ENCODE measurements at regions not wholly inside any gene's neighbourhood (a gene's known extent, or its start where the extent isn't known, plus 50 kb on each side); places are given as distances from the start of the nearest gene placed in this dataset.
"Not testable (repeated sequence)": the region's sequence is repeated elsewhere in the genome, so short reads cannot be mapped to it uniquely, and the experiment has no call there.

GRCh38 chr10:3330663-3331062 is 158.1 kb upstream of the PITRM1 start:
- DNase-seq = no peak

- no peak for DNase-seq
These were observed 153.6 kb upstream of the PITRM1 start for GRCh38 chr10:3325954-3326750.

GRCh38 chr10:3324612-3325038 is 152.0 kb upstream of the PITRM1 start:
- no peak for DNase-seq

GRCh38 chr10:3323865-3324498 is 151.4 kb upstream of the PITRM1 start:
- DNase-seq = no peak

- no peak for DNase-seq
These were observed 148.5 kb upstream of the PITRM1 start for GRCh38 chr10:3321123-3321522.

- no peak for DNase-seq
These were observed 147.2 kb upstream of the PITRM1 start for GRCh38 chr10:3319811-3320226.

- not testable (repeated sequence) for DNase-seq
These were observed 145.9 kb upstream of the PITRM1 start for GRCh38 chr10:3318480-3318807.

GRCh38 chr10:3317553-3318479 is 145.2 kb upstream of the PITRM1 start:
- not testable (repeated sequence) for DNase-seq

GRCh38 chr10:3314445-3315085 is 142.0 kb upstream of the PITRM1 start:
- DNase-seq = not testable (repeated sequence)

GRCh38 chr10:3313784-3314444 is 141.3 kb upstream of the PITRM1 start:
- not testable (repeated sequence) for DNase-seq

GRCh38 chr10:3312403-3312940 is 139.9 kb upstream of the PITRM1 start:
- no peak for DNase-seq

GRCh38 chr10:3310016-3310784 is 137.6 kb upstream of the PITRM1 start:
- DNase-seq = no peak

GRCh38 chr10:3306050-3306449 is 133.5 kb upstream of the PITRM1 start:
- DNase-seq = no peak

GRCh38 chr10:3295582-3296151 is 123.1 kb upstream of the PITRM1 start:
- no peak for DNase-seq

GRCh38 chr10:3294919-3295581 is 122.5 kb upstream of the PITRM1 start:
- no peak for DNase-seq

- no peak for DNase-seq
These were observed 121.2 kb upstream of the PITRM1 start for GRCh38 chr10:3293581-3294431.

- no peak for DNase-seq
These were observed 120.1 kb upstream of the PITRM1 start for GRCh38 chr10:3292636-3293035.

GRCh38 chr10:3290550-3290949 is 118.0 kb upstream of the PITRM1 start:
- DNase-seq = no peak
